GM18508 (cell line): ENCODE measurements at regions not wholly inside any gene's neighbourhood (a gene's known extent, or its start where the extent isn't known, plus 50 kb on each side); places are given as distances from the start of the nearest gene placed in this dataset.
"Not testable (repeated sequence)": the region's sequence is repeated elsewhere in the genome, so short reads cannot be mapped to it uniquely, and the experiment has no call there.

ENCODE experiments used
- ATAC-seq: cut with Tn5 transposase; IDR thresholded peaks from one replicate; pipeline ENCODE4 v1.9.1; 2021; ENCODE audit warnings: moderate number of reproducible peaks; ENCODE audit not compliant: insufficient read depth, unreplicated experiment

GRCh38 chr9:101904845-101905244, 166.4 kb upstream of the GRIN3A start:
- no peak for ATAC-seq

GRCh38 chr9:101902051-101902450, 163.6 kb upstream of the GRIN3A start:
- ATAC-seq, result no peak

- no peak for ATAC-seq
These were observed 158.7 kb upstream of the GRIN3A start for GRCh38 chr9:101897196-101897595.

GRCh38 chr9:101893661-101894646, 155.5 kb upstream of the GRIN3A start:
- no peak for ATAC-seq

GRCh38 chr9:101881508-101881907, 143.1 kb upstream of the GRIN3A start:
- no peak for ATAC-seq

GRCh38 chr9:101880846-101881245, 142.4 kb upstream of the GRIN3A start:
- ATAC-seq, result no peak

- ATAC-seq, result no peak
These were observed 140.3 kb upstream of the GRIN3A start for GRCh38 chr9:101878734-101879133.

- ATAC-seq, result no peak
These were observed 139.0 kb upstream of the GRIN3A start for GRCh38 chr9:101877439-101877838.

GRCh38 chr9:101861472-101861871, 123.0 kb upstream of the GRIN3A start:
- ATAC-seq, result no peak

- ATAC-seq, result no peak
These were observed 122.5 kb upstream of the GRIN3A start for GRCh38 chr9:101860920-101861319.

GRCh38 chr9:101859620-101860019, 121.2 kb upstream of the GRIN3A start:
- no peak for ATAC-seq

- no peak for ATAC-seq
These were observed 119.6 kb upstream of the GRIN3A start for GRCh38 chr9:101858026-101858425.

GRCh38 chr9:101849102-101849707, 110.8 kb upstream of the GRIN3A start:
- no peak for ATAC-seq

- no peak for ATAC-seq
These were observed 110.1 kb upstream of the GRIN3A start for GRCh38 chr9:101848485-101848919.

GRCh38 chr9:101846161-101846560, 107.7 kb upstream of the GRIN3A start:
- ATAC-seq, result no peak

- no peak for ATAC-seq
These were observed 102.3 kb upstream of the GRIN3A start for GRCh38 chr9:101840694-101841188.

- not testable (repeated sequence) for ATAC-seq
These were observed 100.5 kb upstream of the GRIN3A start for GRCh38 chr9:101838988-101839387.

GRCh38 chr9:101836021-101836420, 97.6 kb upstream of the GRIN3A start:
- no peak for ATAC-seq

- no peak for ATAC-seq
These were observed 94.0 kb upstream of the GRIN3A start for GRCh38 chr9:101832486-101832885.

GRCh38 chr9:101821450-101821849, 83.0 kb upstream of the GRIN3A start:
- ATAC-seq, result not testable (repeated sequence)

- not testable (repeated sequence) for ATAC-seq
These were observed 82.5 kb upstream of the GRIN3A start for GRCh38 chr9:101820983-101821382.
